Activated T-helper 1 cell treated with anti-CD3 and anti-CD28 coated beads, Interleukin-12 subunit alpha, Interleukin-12 subunit beta, Interleukin-2, Interleukin-4 antibody, amounts not matched to agents 30 ng/mL and 10 ng/mL and 1 ng/mL, durations not matched to agents 14 hours and 24 hours and 36 hours (primary cell): ENCODE measurements at regions not wholly inside any gene's neighbourhood (a gene's known extent, or its start where the extent isn't known, plus 50 kb on each side); places are given as distances from the start of the nearest gene placed in this dataset.

ENCODE experiments used
- DNase-seq: peaks from one replicate; pipeline ENCODE4 v3.0.0; 2021; ENCODE audit warnings: low spot score
- H3K27ac Mint-ChIP-seq: one replicate; pipeline ENCODE4 v1.8.0; 2021; ENCODE audit warnings: mild to moderate bottlenecking, mixed read lengths
- H3K27me3 Mint-ChIP-seq: one replicate; pipeline ENCODE4 v1.8.0; 2022; ENCODE audit warnings: mild to moderate bottlenecking, moderate library complexity, mixed read lengths; ENCODE audit not compliant: insufficient read depth
- H3K36me3 Mint-ChIP-seq: one replicate; pipeline ENCODE4 v1.8.0; 2021; ENCODE audit warnings: low read depth, mixed read lengths
- H3K4me1 Mint-ChIP-seq: one replicate; pipeline ENCODE4 v1.8.0; 2021; ENCODE audit warnings: low read depth, mixed read lengths
- H3K4me3 Mint-ChIP-seq: one replicate; pipeline ENCODE4 v1.8.0; 2021; ENCODE audit warnings: mild to moderate bottlenecking, moderate library complexity, mixed read lengths
- H3K9me3 Mint-ChIP-seq: one replicate; pipeline ENCODE4 v1.8.0; 2021; ENCODE audit warnings: mixed read lengths
- intact Hi-C: fragments of 100-400 bp; cut with micrococcal nuclease; formaldehyde crosslinking; loops from one replicate; pipeline ENCODE4 v1.15.1; 2024

DNA sequence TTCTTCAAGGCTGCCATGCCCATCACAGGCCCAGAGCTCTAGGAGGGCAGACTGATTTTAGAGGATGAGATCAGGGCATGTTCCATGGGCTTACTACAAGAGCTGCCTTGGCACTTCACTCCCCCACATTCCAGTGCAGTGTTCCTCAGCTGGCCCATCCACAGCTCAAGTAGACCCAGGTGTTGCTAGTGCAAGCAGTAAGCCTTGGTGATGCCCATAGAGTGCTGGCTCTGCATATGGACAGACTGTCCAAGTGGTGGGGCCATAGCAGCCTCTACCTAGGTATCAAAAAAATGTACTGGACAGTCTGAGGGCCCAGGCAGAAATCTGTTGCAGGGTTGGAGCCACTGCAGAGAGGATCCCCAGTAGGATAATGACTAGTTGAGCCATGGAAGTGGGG, 366.6 kb downstream of the FGF10 start:
- no peaks in the 10 kb centered on the region for H3K27me3 Mint-ChIP-seq
- intact Hi-C loops, result no loop called here
- no peaks in the 10 kb centered on the region for H3K4me1 Mint-ChIP-seq
- no peak for DNase-seq
- no peak overlapping the region for H3K4me3 Mint-ChIP-seq
- no peaks in the 10 kb centered on the region for H3K36me3 Mint-ChIP-seq
- no peaks in the 10 kb centered on the region for H3K9me3 Mint-ChIP-seq
- no peak overlapping the region for H3K27ac Mint-ChIP-seq

DNA sequence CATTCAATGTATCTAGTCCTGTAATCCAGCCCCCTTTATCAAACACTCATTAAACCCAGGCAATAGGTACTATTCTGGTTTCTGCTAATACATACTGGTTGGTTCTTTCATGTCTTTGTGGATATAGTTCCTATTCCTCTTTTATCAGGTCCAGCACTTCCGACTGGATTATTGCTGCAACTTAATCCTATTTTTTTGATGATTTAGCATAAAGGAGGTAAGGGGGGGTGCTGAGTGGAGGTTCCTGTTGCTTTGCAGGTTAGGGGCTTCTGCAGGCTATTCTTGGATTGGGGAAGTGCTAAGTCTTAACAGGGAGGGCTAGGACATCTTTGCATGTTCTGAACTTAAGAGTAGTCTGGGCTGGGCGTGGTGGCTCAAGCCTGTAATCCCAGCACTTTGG, 377.7 kb downstream of the FGF10 start:
- Mint-ChIP-seq H3K9me3 (peaks cover 14% of the 10 kb centered on the region), H3K4me1 (no peaks in the 10 kb centered on the region), H3K36me3 (no peaks in the 10 kb centered on the region), H3K27ac (no peak overlapping the region), H3K4me3 (no peak overlapping the region), H3K27me3 (no peaks in the 10 kb centered on the region)
- intact Hi-C loops, result no loop called here
- no peak for DNase-seq

DNA sequence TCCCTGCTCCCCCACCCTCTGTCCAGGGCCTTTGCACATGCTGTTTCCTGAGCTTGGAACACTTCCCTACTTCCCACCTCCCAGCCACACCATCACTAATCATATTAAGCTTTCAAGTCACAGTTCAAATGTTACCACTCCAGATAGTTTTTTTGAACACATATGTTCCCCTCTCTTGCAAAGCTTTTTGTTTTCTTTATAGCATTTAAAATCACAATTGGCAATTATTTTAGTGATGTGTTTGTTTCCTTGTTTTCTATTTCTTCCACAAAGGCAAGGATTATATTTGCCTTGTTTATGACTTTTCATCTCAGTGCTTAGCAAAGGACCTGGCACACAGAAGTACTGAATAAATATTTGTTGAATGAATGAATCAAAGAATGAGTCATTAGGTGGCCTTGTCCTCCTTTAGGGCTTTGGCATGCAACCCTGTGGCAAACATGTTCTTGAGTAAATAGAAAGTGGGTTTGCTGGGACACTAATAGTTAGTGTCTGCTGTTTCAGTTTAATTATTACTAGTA, 386.8 kb downstream of the FGF10 start:
- Mint-ChIP-seq H3K36me3 (no peaks in the 10 kb centered on the region), H3K4me3 (no peak overlapping the region), H3K27ac (no peak overlapping the region)

DNA sequence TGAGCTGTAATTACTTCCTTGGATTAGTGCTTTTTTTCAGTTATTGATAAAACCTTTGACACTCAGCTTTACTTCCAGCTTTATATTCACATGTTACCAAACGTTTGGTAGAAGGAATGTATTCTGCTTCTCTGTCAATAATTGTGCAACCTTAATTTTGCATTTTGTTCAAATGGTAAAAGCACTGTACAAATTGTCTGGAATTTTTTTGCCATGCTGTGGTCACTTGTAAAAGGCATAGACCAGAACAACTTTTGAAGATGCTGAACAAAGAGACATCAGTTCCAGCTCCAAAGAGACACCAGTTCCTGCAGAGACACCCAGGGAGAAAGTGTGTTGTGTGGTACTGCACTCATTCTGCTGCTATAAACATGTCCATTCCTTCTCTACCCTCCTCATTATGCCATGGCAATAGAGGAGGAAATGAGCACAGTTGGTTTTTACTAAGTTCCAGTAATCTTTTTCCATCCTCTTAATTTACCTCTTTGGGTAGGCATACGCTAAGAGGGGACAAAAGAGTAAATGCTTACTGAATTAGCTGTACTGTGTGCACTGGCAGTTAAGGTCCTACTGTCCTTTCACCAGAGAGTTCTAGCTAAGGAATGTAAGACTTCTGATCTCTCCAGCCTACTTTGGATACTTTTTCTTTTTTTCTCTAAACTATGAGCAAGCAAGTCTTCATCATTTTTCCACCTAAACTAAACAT, 387.4 kb downstream of the FGF10 start:
- no peak for DNase-seq
- no peak overlapping the region for H3K4me3 Mint-ChIP-seq
- H3K9me3 Mint-ChIP-seq, result peaks cover 12% of the 10 kb centered on the region
- no peak overlapping the region for H3K27ac Mint-ChIP-seq
- intact Hi-C loops, result no loop called here
- H3K27me3 Mint-ChIP-seq, result no peaks in the 10 kb centered on the region
- no peaks in the 10 kb centered on the region for H3K4me1 Mint-ChIP-seq
- H3K36me3 Mint-ChIP-seq, result no peaks in the 10 kb centered on the region

More for the DNA sequence above, 386.8 kb downstream of the FGF10 start:
- intact Hi-C loops, result no loop called here
- no peaks in the 10 kb centered on the region for H3K27me3 Mint-ChIP-seq
- no peaks in the 10 kb centered on the region for H3K4me1 Mint-ChIP-seq
- peaks cover 12% of the 10 kb centered on the region for H3K9me3 Mint-ChIP-seq
- DNase-seq, result no peak

DNA sequence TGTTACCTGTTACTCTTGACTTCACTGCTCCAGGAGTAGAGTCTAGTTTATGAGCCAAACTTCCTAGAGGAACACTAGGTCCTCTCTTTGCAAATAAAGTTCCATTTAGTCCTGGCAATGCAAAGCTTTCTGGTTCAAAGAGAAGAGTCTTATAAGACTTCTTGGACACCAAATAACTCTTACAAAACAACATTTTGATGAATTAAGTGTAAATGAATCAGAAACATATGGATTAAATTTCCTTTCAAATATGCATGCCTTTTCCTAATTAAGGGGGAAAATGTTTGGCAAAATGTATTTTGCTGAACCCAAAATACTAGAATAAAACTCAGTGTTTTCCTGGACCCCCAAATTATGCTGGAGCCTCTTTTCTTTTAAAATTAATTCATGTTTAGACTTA, 388.0 kb downstream of the FGF10 start:
- DNase-seq, result no peak
- Mint-ChIP-seq H3K27ac (no peak overlapping the region), H3K4me1 (no peaks in the 10 kb centered on the region), H3K36me3 (no peaks in the 10 kb centered on the region), H3K9me3 (peaks cover 7% of the 10 kb centered on the region), H3K4me3 (no peak overlapping the region), H3K27me3 (no peaks in the 10 kb centered on the region)
- intact Hi-C loops, result no loop called here

DNA sequence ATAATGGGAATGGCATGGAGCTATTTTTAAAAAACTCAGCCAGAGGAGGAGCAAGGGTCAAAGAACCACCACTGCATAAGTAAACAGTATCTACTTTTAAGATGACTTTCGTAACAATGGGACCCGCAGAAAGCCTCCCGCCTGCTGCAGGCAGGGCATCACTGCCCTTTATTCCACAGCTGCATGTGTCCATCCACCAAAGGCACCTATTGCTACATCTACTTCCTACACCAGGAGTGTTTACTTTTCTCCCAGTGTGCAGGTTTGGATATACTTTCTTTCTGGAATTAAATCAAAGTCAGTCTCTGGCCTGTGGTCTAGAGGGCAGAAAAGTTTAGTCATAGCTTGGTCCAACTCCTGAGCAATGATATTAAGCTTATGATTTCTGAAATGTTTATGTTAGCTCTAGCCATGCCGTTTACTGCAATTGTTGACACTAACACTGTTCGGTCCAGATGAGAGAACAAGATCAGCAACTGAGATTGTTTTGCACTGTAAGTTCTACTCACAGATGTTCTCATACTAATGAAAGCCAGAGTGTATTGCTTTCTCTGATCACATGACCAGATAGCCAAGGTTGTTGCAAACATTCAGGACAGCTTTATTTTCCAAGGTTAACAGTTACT, 391.5 kb downstream of the FGF10 start:
- no peak overlapping the region for H3K4me3 Mint-ChIP-seq
- H3K4me1 Mint-ChIP-seq, result no peaks in the 10 kb centered on the region
- H3K27ac Mint-ChIP-seq, result no peak overlapping the region
- no peak for DNase-seq
- no peaks in the 10 kb centered on the region for H3K36me3 Mint-ChIP-seq
- H3K27me3 Mint-ChIP-seq, result no peaks in the 10 kb centered on the region
- H3K9me3 Mint-ChIP-seq, result peaks cover 3% of the 10 kb centered on the region
- intact Hi-C loops, result no loop called here

DNA sequence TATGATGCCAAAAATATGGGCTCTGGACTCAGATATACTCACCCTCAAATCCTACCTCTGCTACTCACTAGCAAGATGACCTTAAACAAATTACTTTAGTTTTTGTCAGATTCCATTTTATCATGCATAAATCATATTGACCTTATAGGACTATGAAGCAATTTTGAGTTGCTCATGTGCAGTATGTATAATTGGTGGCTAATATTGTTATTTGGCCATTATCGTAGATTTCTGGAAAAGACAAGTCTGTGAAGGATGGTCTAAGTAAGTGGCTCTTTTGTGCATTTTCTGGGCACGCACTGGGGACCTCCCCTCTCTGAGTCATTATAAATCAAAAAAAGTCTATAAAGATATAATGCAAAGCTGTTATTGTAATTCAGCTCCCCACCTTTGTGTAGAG, 393.0 kb downstream of the FGF10 start:
- Mint-ChIP-seq H3K36me3 (no peaks in the 10 kb centered on the region), H3K27me3 (no peaks in the 10 kb centered on the region), H3K9me3 (peaks cover 2% of the 10 kb centered on the region), H3K27ac (no peak overlapping the region), H3K4me3 (no peak overlapping the region), H3K4me1 (no peaks in the 10 kb centered on the region)
- intact Hi-C loops, result no loop called here
- no peak for DNase-seq

DNA sequence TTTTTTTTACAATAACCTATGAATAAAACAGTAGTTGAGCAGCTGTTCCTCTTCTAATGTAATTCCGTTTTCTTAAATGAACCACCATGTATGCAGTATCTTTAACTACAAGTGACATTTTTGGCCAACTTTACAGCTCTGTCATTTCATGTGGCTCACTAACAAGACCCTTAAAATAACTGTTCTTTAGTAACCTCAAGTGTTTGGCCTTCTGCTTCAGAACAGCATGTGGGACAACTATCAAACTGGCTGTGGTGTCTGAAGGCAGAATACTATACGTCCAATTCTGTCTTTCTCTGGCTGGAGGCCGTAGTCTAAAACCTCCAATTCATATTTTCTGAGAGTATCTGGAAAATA, 391.4 kb downstream of the NNT start:
- Mint-ChIP-seq H3K36me3 (no peaks in the 10 kb centered on the region), H3K9me3 (no peaks in the 10 kb centered on the region), H3K27me3 (no peaks in the 10 kb centered on the region), H3K27ac (no peak overlapping the region), H3K4me3 (no peak overlapping the region), H3K4me1 (no peaks in the 10 kb centered on the region)
- no peak for DNase-seq
- intact Hi-C loops, result no loop called here

DNA sequence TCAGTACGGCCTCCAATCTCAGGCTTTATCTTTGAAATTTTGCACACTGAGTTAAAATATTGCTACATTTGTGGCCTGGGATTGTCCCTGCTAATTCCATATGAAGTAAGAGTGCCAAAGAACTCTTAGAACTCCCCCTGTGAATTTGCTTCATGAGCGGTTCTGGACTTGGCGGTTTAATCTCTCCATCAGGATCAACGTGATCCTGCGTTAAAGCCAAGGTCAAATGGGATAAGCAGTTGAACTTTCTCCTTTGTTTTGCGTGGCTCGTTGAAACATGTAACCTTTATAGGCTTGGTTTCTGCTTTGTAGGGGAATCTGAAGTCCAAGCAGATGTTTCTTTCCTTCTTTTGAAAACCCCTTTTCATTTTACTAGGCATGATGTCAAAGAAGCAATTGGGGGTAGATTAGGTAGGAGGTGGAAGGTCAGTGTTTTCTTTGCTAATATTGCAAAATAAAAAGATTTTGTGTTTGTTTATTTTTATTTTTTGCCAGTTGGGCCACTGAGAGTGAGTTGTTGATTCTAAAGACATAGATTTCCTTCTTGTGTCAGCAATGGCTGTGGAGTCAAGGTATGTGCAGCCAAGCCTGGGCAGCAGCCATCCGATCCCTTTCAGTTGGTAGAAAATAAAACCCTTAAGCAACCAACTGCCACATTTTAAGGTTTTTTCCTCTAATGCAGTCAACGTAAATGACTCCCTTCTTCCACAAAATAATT, 390.8 kb downstream of the NNT start:
- Mint-ChIP-seq H3K4me3 (no peak overlapping the region), H3K27ac (no peak overlapping the region)

DNA sequence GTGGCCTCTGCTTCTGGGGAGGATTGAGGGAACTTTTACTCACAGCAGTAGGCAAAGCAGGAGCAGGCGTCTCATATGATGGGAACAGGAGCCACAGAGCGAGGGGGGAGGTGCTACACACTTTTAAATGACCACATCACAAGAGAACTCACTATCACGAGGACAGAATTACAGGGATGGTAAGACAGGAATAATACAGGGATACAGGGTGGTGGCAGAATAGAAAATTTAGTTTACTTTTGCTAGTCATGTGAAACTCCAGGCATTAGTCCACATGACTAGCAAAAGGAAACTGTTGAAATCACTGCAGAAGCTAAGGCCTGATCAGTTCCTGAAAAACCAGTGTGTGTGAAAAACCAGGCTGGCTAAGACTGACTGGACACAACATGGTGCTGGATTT, 382.4 kb downstream of the NNT start:
- Mint-ChIP-seq H3K4me1 (no peaks in the 10 kb centered on the region), H3K4me3 (no peak overlapping the region), H3K9me3 (peaks cover 8% of the 10 kb centered on the region), H3K27ac (no peak overlapping the region), H3K27me3 (no peaks in the 10 kb centered on the region), H3K36me3 (no peaks in the 10 kb centered on the region)
- intact Hi-C loops, result no loop called here
- no peak for DNase-seq

More for the DNA sequence above, 390.8 kb downstream of the NNT start:
- no peak for DNase-seq
- H3K27me3 Mint-ChIP-seq, result no peaks in the 10 kb centered on the region
- H3K9me3 Mint-ChIP-seq, result no peaks in the 10 kb centered on the region
- H3K4me1 Mint-ChIP-seq, result no peaks in the 10 kb centered on the region
- no peaks in the 10 kb centered on the region for H3K36me3 Mint-ChIP-seq
- intact Hi-C loops, result no loop called here

DNA sequence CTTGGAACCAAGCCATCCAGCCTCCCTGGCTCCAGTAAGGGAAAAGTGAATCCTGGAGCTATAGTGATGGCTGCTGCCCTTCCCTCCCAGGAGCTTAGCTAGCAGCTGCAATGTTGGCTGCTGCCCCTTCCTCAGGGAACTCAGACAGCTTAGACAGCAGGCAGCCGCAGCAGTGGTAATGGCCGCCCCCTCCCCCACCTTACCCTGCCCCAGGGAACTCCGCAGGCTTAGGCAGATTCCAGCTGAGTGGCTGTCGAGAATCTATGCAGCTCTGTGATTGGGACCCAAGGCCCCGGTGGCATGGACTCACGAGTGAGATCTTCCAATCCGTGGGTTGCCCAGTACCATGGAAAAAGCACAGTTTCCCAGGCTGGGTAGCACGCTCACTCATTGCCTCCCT, 378.6 kb downstream of the NNT start:
- no peak overlapping the region for H3K4me3 Mint-ChIP-seq
- H3K4me1 Mint-ChIP-seq, result no peaks in the 10 kb centered on the region
- DNase-seq, result no peak
- peaks cover 12% of the 10 kb centered on the region for H3K9me3 Mint-ChIP-seq
- intact Hi-C loops, result no loop called here
- no peaks in the 10 kb centered on the region for H3K36me3 Mint-ChIP-seq
- H3K27ac Mint-ChIP-seq, result no peak overlapping the region
- no peaks in the 10 kb centered on the region for H3K27me3 Mint-ChIP-seq

DNA sequence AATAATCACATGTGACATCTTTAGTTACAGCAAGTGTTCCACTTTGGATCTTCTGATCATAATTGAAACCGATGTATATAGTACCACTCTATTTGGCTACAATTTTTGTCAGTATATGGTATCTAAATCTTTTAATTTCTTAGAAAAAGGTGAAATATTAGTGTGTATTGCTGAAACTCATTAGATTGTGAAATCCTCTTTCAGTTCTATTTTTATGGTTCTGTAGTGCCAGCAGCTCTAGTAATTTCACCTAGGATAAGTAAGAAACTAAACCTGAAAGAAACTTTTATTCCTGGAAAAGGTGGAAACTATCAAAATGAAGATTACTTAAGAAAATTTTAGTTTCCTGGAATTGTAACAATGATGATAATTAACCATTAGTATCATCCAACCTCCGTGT, 370.9 kb downstream of the NNT start:
- no peak overlapping the region for H3K27ac Mint-ChIP-seq
- H3K4me3 Mint-ChIP-seq, result no peak overlapping the region
- intact Hi-C loops, result no loop called here
- peaks cover under 1% of the 10 kb centered on the region for H3K9me3 Mint-ChIP-seq
- no peak for DNase-seq
- no peaks in the 10 kb centered on the region for H3K27me3 Mint-ChIP-seq
- no peaks in the 10 kb centered on the region for H3K4me1 Mint-ChIP-seq
- no peaks in the 10 kb centered on the region for H3K36me3 Mint-ChIP-seq

DNA sequence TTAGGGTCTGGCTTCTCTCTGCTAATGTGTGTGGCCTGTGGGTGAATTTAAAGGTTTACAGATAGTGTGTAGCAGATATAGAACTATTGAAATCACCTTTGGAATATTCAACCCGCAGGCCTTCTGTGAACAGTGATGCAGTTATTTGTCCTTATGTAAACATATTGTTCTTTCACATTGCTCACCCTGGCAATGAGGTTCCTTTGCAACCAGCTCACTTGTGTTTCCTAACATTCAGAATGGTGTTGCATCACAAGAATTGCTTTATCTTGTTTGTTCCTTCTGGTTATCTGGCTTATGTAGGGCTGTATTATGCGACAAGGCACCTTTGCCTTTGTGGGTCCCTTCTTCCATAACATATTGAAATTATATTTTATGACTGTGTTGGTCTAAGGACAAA, 370.3 kb downstream of the NNT start:
- H3K4me3 Mint-ChIP-seq, result no peak overlapping the region
- no peaks in the 10 kb centered on the region for H3K36me3 Mint-ChIP-seq
- intact Hi-C loops, result no loop called here
- H3K27ac Mint-ChIP-seq, result no peak overlapping the region
- peaks cover 5% of the 10 kb centered on the region for H3K9me3 Mint-ChIP-seq
- no peaks in the 10 kb centered on the region for H3K27me3 Mint-ChIP-seq
- H3K4me1 Mint-ChIP-seq, result no peaks in the 10 kb centered on the region
- DNase-seq, result no peak
